ENCODE measurements at regions not wholly inside any gene's neighbourhood (a gene's known extent, or its start where the extent isn't known, plus 50 kb on each side); places are given as distances from the start of the nearest gene placed in this dataset.
"Not testable (repeated sequence)": the region's sequence is repeated elsewhere in the genome, so short reads cannot be mapped to it uniquely, and the experiment has no call there.

DNA sequence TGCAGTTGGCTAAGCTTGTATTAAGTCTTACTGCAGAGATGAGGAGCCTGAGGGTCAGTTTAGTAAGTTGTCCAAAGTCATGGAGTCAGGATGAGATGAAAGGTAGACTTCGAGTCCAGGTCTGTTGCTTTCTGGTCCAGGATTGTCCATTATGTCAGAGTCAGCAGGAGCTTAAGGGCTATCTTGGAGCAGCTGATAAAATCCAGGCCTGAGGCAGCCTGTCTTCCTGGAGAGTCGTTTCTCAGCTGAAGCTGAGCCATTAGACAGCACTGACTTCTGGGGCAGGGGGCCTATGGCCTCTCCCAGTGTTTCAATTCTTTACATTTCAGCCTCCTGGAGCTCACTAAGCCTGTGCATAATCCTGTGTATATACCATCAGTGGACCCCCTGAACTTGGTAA, 219.5 kb upstream of the GAP43 start:
- H3K4me3 ChIP-seq (ENCODE audit: low read depth, low read length) = no peak overlapping the region
- TF ChIP-seq, protein P1, sequence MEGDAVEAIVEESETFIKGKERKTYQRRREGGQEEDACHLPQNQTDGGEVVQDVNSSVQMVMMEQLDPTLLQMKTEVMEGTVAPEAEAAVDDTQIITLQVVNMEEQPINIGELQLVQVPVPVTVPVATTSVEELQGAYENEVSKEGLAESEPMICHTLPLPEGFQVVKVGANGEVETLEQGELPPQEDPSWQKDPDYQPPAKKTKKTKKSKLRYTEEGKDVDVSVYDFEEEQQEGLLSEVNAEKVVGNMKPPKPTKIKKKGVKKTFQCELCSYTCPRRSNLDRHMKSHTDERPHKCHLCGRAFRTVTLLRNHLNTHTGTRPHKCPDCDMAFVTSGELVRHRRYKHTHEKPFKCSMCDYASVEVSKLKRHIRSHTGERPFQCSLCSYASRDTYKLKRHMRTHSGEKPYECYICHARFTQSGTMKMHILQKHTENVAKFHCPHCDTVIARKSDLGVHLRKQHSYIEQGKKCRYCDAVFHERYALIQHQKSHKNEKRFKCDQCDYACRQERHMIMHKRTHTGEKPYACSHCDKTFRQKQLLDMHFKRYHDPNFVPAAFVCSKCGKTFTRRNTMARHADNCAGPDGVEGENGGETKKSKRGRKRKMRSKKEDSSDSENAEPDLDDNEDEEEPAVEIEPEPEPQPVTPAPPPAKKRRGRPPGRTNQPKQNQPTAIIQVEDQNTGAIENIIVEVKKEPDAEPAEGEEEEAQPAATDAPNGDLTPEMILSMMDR (IDR thresholded peaks at IDR 0.05; ENCODE audit: low read depth, low read length, missing control alignments) = no peak
- in situ Hi-C loops (cut with HindIII; ENCODE audit: low sequenced_read_pairs) = no loop called here
- DNase-seq (ENCODE audit: low read depth) = no peak

DNA sequence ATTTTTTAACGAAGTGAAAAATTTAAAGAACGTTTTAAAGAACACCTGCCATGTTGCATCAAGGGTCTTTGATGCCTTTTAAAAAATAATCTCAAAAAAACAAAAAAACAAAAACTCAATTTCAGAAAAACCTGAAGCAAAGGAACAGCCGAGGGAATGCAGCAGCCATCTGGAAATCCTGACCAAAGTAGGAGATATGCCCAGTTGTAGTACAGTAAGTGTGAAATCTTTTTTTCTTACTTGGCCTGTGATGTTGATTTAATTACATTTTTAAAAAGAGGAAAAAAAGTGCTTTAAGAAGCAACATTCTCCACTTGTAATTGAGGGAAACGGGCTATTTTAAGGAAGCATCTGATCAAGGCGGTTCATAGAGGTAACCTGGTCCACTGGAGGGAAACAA, 213.7 kb upstream of the GAP43 start:
- no peak for DNase-seq (ENCODE audit: low read depth)
- no peak overlapping the region for H3K4me3 ChIP-seq (ENCODE audit: low read depth, low read length)
- TF ChIP-seq, protein P1 (IDR thresholded peaks at IDR 0.05; ENCODE audit: low read depth, low read length, missing control alignments) = no peak
- in situ Hi-C loops (cut with HindIII; ENCODE audit: low sequenced_read_pairs) = no loop called here

DNA sequence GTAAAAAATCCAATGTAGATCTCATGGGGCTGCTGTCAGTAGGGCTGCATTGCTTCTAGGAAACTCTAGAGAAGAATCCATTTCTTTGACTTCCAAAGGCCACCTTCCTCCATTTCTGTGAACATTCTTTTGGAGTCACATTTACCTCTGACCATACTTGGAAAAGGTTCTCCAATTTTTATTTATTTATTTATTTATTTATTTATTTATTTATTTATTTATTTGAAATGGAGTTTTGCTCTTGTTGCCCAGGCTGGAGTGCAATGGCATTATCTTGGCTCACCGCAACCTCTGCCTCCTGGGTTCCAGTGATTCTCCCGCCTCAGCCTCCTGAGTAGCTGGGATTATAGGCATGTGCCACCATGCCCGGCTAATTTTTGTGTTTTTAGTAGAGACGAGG, 208.7 kb upstream of the GAP43 start:
- H3K4me3 ChIP-seq (ENCODE audit: low read depth, low read length); DNase-seq (ENCODE audit: low read depth); in situ Hi-C loops (cut with HindIII; ENCODE audit: low sequenced_read_pairs): not testable (repeated sequence)

DNA sequence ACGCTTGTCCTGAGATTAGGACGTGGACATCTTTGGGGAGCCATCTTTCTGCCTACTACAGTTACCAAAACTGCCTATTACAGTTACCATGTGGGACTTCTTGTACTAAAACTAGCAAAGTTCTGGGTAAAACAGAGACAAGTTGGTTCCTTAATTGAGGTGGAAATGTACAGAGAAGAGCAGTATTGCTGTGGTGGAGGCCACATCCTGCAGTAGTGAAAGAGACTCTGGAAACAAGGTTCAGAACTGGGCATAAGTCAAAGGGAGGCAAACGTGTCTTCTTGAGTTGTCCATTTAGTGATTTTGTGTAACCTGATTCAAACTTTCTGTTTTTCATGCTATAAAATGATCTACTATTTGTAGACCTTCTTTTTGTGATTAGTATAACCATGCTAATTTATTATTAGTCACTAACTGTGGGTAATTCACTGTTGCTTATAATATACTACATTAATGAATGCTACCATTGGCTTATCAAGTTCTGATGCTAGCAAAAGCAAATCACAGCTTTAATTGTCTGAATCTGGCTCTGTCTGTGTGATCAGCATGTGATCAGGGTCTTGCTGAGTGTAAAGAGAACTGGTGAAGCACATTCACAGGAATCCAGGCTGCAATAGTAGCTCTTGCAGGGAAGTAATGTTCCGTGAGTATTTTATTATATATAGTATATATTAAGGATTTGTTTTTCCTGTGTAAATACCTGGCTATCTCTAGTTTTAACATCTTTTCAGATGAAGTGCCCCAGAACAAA, 207.9 kb upstream of the GAP43 start:
- TF ChIP-seq, protein P1 (IDR thresholded peaks at IDR 0.05; ENCODE audit: low read depth, low read length, missing control alignments) = no peak
- no peak overlapping the region for H3K4me3 ChIP-seq (ENCODE audit: low read depth, low read length)
- no peak for DNase-seq (ENCODE audit: low read depth)
- in situ Hi-C loops (cut with HindIII; ENCODE audit: low sequenced_read_pairs) = no loop called here

DNA sequence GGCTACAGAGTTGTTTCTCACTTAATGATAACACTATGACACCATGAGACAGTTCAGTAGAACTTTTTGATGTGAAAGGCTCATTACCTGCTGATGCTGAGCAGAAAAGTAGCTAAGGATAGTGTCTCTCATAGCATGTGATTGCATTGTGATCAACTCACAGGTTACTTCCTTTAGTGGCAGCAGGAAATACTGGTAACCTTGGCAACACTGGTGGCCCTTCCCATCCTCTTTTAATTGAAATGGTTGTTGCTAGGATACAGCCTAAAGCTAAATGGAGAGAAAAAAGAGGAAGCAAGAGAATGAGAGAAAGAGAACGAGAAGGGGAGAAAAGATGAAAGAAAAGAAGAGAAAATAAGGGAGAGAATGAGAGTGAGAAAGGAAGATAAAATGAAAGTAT, 204.7 kb upstream of the GAP43 start:
- no peak overlapping the region for H3K4me3 ChIP-seq (ENCODE audit: low read depth, low read length)
- in situ Hi-C loops (cut with HindIII; ENCODE audit: low sequenced_read_pairs) = no loop called here
- no peak for DNase-seq (ENCODE audit: low read depth)
- TF ChIP-seq, protein P1 (IDR thresholded peaks at IDR 0.05; ENCODE audit: low read depth, low read length, missing control alignments) = no peak

DNA sequence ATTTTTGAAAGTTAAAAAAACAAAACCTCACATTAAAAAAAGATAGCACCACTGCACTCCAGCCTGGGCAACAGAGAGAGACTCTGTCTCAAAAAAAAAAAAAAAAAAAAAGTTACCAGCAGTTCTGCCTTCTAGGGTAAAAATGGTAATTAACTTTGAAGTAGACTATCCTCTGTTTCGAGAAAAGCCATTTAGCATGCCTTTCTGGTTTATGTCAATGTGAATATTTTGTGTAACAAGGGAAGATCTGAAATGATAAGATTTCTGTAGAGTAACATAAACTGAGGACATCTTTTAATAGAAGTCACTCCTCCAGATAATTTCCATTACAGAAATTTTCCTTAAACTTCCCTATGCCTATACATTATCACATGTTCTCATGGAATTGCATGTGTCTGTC, 203.2 kb upstream of the GAP43 start:
- TF ChIP-seq, protein P1 (IDR thresholded peaks at IDR 0.05; ENCODE audit: low read depth, low read length, missing control alignments) = no peak
- in situ Hi-C loops (cut with HindIII; ENCODE audit: low sequenced_read_pairs) = no loop called here
- no peak overlapping the region for H3K4me3 ChIP-seq (ENCODE audit: low read depth, low read length)
- DNase-seq (ENCODE audit: low read depth) = no peak

DNA sequence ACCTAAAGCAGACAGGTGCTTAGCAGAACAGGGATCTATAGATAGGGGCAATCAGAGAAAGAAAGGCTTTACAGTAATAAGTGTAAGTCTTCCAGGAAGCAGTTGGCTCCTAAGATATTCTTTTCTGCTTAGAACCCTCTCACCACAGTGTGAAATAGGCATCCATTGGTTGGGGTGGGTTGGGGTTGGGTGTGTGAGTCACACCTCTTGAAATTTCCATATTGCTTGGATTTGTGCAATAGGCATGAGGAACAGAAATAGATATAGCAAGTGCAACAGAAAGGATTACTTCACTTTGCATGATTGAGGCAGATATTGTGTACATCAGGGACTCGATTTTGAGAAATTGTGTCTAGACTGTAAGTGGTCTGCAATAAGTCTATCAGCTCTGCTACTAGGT, 200.1 kb upstream of the GAP43 start:
- TF ChIP-seq, protein P1 (IDR thresholded peaks at IDR 0.05; ENCODE audit: low read depth, low read length, missing control alignments) = no peak
- no peak for DNase-seq (ENCODE audit: low read depth)
- H3K4me3 ChIP-seq (ENCODE audit: low read depth, low read length) = no peak overlapping the region
- in situ Hi-C loops (cut with HindIII; ENCODE audit: low sequenced_read_pairs) = no loop called here
